ENCODE measurements at regions not wholly inside any gene's neighbourhood (a gene's known extent, or its start where the extent isn't known, plus 50 kb on each side); places are given as distances from the start of the nearest gene placed in this dataset.

- TF ChIP-seq CTCF (IDR thresholded peaks at IDR 0.05) (no peak), POLR2AphosphoS5 (IDR thresholded peaks at IDR 0.05) (no peak)
Measured at GRCh38 chr20:20938131-20938530, 168.0 kb downstream of the LINC00237 start.

Measured in breast epithelium (tissue), 3 donors.